ENCODE measurements at regions not wholly inside any gene's neighbourhood (a gene's known extent, or its start where the extent isn't known, plus 50 kb on each side); places are given as distances from the start of the nearest gene placed in this dataset.
"Not testable (repeated sequence)": the region's sequence is repeated elsewhere in the genome, so short reads cannot be mapped to it uniquely, and the experiment has no call there.

GRCh38 chr10:109106604-109107003, 816.7 kb downstream of the XPNPEP1 start:
- no peak for ATAC-seq (replicated peaks; ENCODE audit: extremely low read depth, poor library complexity, severe bottlenecking)
- Mint-ChIP-seq H3K27ac (ENCODE audit: low read depth) (no peak overlapping the region), H3K9me3 (peaks cover 12% of the 10 kb centered on the region), H3K36me3 (ENCODE audit: insufficient read depth) (no peaks in the 10 kb centered on the region), H3K4me3 (no peak overlapping the region), H3K4me1 (no peaks in the 10 kb centered on the region), H3K27me3 (no peaks in the 10 kb centered on the region)
- no peak for DNase-seq (ENCODE audit: low spot score in 2 of 2)

GRCh38 chr10:109105725-109106124, 817.6 kb downstream of the XPNPEP1 start:
- no peak overlapping the region for H3K4me3 Mint-ChIP-seq
- no peaks in the 10 kb centered on the region for H3K4me1 Mint-ChIP-seq
- no peaks in the 10 kb centered on the region for H3K36me3 Mint-ChIP-seq (ENCODE audit: insufficient read depth)
- H3K27me3 Mint-ChIP-seq, result no peaks in the 10 kb centered on the region
- ATAC-seq (replicated peaks; ENCODE audit: extremely low read depth, poor library complexity, severe bottlenecking) (no peak), DNase-seq (ENCODE audit: low spot score in 2 of 2) (no peak)
- no peak overlapping the region for H3K27ac Mint-ChIP-seq (ENCODE audit: low read depth)
- H3K9me3 Mint-ChIP-seq, result peaks cover 12% of the 10 kb centered on the region

DNA sequence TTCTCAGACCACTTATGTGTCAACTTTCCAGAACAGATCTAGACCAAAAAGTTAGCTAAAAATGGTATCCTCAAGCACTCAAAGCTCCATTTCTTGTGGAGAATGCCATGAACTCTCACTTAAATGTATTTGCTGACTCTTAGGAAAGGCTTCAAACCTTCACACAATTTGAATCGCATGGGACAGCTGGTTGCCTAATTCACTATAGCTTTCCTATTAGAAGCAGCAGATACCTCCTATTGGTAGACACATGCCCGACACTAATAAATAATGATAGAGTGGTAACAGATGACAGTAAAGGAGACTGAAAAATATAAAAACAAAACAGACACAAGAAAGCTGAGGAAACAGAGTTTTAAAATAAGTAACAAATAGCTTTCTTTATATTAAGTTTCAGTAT, 818.5 kb downstream of the XPNPEP1 start:
- H3K4me1 Mint-ChIP-seq, result no peaks in the 10 kb centered on the region
- peaks cover 8% of the 10 kb centered on the region for H3K9me3 Mint-ChIP-seq
- H3K36me3 Mint-ChIP-seq (ENCODE audit: insufficient read depth), result no peaks in the 10 kb centered on the region
- no peak overlapping the region for H3K27ac Mint-ChIP-seq (ENCODE audit: low read depth)
- no peak for DNase-seq (ENCODE audit: low spot score in 2 of 2)
- no peak overlapping the region for H3K4me3 Mint-ChIP-seq
- H3K27me3 Mint-ChIP-seq, result no peaks in the 10 kb centered on the region
- ATAC-seq (replicated peaks; ENCODE audit: extremely low read depth, poor library complexity, severe bottlenecking), result no peak

DNA sequence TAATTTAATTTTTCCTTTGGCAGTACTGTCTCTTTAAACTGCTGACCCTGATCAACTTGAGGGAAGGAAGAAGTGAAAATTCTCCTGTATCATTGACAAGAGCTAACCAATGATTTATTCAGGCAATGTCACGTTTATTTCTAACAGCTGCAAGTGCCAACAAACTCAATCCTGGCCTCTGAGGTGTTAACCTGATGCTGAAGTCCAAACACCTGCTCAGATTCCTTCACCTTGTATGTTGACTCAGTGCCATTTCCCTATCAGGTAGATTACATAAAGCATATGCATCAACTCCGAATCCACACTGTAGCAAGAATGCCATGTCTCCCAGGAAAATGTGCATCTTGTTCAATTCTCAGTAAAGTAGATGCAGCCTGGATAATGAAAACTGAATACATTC, 820.0 kb downstream of the XPNPEP1 start:
- Mint-ChIP-seq H3K36me3 (ENCODE audit: insufficient read depth) (no peaks in the 10 kb centered on the region), H3K4me1 (no peaks in the 10 kb centered on the region), H3K4me3 (no peak overlapping the region), H3K9me3 (peaks cover 6% of the 10 kb centered on the region), H3K27ac (ENCODE audit: low read depth) (no peak overlapping the region), H3K27me3 (no peaks in the 10 kb centered on the region)
- ATAC-seq (replicated peaks; ENCODE audit: extremely low read depth, poor library complexity, severe bottlenecking) (no peak), DNase-seq (ENCODE audit: low spot score in 2 of 2) (no peak)

- Mint-ChIP-seq H3K36me3 (ENCODE audit: insufficient read depth) (no peaks in the 10 kb centered on the region), H3K4me3 (no peak overlapping the region), H3K27ac (ENCODE audit: low read depth) (no peak overlapping the region), H3K9me3 (peaks cover 20% of the 10 kb centered on the region), H3K4me1 (no peaks in the 10 kb centered on the region), H3K27me3 (no peaks in the 10 kb centered on the region)
- ATAC-seq (replicated peaks; ENCODE audit: extremely low read depth, poor library complexity, severe bottlenecking), result no peak
- no peak for DNase-seq (ENCODE audit: low spot score in 2 of 2)
Measured at GRCh38 chr10:109089779-109090178, 833.5 kb downstream of the XPNPEP1 start.

DNA sequence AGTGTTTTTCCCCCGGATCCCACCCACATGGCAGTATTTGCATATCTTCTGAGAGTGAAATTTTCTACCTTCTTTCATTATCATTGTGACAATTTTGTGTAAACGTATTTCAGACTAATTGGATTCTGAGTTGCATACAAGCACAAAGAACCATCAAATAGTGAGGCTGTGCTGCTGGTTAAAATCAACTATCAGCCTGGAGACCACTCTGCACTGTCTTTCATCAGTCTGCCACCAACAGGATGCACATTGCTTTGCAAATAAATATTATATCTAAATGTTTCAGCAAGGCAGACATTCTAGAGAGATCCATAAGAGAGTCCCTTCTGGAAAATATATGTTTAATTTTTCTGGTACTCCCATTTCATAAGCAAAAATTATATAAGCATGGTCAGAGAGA, 851.8 kb downstream of the XPNPEP1 start:
- no peaks in the 10 kb centered on the region for H3K4me1 Mint-ChIP-seq
- H3K36me3 Mint-ChIP-seq (ENCODE audit: insufficient read depth), result no peaks in the 10 kb centered on the region
- H3K27me3 Mint-ChIP-seq, result no peaks in the 10 kb centered on the region
- no peak overlapping the region for H3K27ac Mint-ChIP-seq (ENCODE audit: low read depth)
- H3K4me3 Mint-ChIP-seq, result no peak overlapping the region
- H3K9me3 Mint-ChIP-seq, result peaks cover 34% of the 10 kb centered on the region
- DNase-seq (ENCODE audit: low spot score in 2 of 2) (no peak), ATAC-seq (replicated peaks; ENCODE audit: extremely low read depth, poor library complexity, severe bottlenecking) (no peak)

DNA sequence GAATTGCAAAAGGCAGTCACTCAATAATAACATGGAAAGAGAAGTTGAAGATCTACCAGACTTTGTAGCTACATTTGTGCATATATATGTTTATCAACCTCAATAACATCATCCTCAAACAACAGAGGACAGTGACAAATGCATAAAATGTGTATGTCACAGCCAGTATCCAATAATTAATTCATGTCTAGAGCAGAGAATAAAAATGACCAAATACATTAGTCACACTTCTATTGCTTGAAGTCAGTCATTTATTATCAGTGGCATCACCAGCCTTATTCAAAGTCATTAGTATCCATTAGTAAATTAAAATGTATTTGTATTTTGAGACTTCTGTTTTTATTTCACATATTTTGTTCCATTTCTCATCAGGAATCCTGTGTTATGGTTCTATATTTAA, 852.8 kb downstream of the XPNPEP1 start:
- Mint-ChIP-seq H3K36me3 (ENCODE audit: insufficient read depth) (no peaks in the 10 kb centered on the region), H3K27ac (ENCODE audit: low read depth) (no peak overlapping the region), H3K9me3 (peaks cover 39% of the 10 kb centered on the region), H3K27me3 (no peaks in the 10 kb centered on the region), H3K4me3 (no peak overlapping the region), H3K4me1 (no peaks in the 10 kb centered on the region)
- no peak for ATAC-seq (replicated peaks; ENCODE audit: extremely low read depth, poor library complexity, severe bottlenecking)
- no peak for DNase-seq (ENCODE audit: low spot score in 2 of 2)

- H3K27me3 Mint-ChIP-seq, result no peaks in the 10 kb centered on the region
- H3K4me3 Mint-ChIP-seq, result no peak overlapping the region
- DNase-seq (ENCODE audit: low spot score in 2 of 2), result no peak
- peaks cover 19% of the 10 kb centered on the region for H3K9me3 Mint-ChIP-seq
- H3K4me1 Mint-ChIP-seq, result no peaks in the 10 kb centered on the region
- no peak for ATAC-seq (replicated peaks; ENCODE audit: extremely low read depth, poor library complexity, severe bottlenecking)
- no peak overlapping the region for H3K27ac Mint-ChIP-seq (ENCODE audit: low read depth)
- H3K36me3 Mint-ChIP-seq (ENCODE audit: insufficient read depth), result no peaks in the 10 kb centered on the region
Measured at GRCh38 chr10:109067031-109067430, 856.3 kb downstream of the XPNPEP1 start.

DNA sequence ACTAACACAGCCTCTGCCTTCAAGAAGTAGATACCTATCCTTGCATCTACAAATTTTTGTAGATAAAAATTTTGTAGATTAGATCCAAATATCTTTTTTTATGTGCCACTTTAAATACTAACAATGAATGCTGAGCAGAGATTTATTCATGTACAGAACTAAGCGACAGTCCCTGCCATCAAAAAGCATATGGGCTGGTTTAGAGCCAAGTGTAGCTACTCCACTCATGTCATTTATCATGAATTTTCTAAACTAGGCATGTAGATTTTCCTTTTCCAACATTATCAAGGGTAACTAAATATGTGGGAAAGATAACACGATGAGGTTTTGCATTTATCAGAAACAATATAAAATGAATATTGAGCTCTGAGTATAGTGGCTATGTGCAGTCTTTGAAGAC, 857.5 kb downstream of the XPNPEP1 start:
- Mint-ChIP-seq H3K27me3 (no peaks in the 10 kb centered on the region), H3K4me3 (no peak overlapping the region), H3K27ac (ENCODE audit: low read depth) (no peak overlapping the region), H3K36me3 (ENCODE audit: insufficient read depth) (no peaks in the 10 kb centered on the region), H3K9me3 (peaks cover 17% of the 10 kb centered on the region), H3K4me1 (no peaks in the 10 kb centered on the region)
- no peak for DNase-seq (ENCODE audit: low spot score in 2 of 2)
- no peak for ATAC-seq (replicated peaks; ENCODE audit: extremely low read depth, poor library complexity, severe bottlenecking)

- Mint-ChIP-seq H3K4me3 (no peak overlapping the region), H3K27ac (ENCODE audit: low read depth) (no peak overlapping the region), H3K36me3 (ENCODE audit: insufficient read depth) (no peaks in the 10 kb centered on the region), H3K27me3 (no peaks in the 10 kb centered on the region), H3K4me1 (no peaks in the 10 kb centered on the region), H3K9me3 (peaks cover 5% of the 10 kb centered on the region)
- DNase-seq (ENCODE audit: low spot score in 2 of 2) (no peak), ATAC-seq (replicated peaks; ENCODE audit: extremely low read depth, poor library complexity, severe bottlenecking) (no peak)
Measured at GRCh38 chr10:109062371-109062770, 860.9 kb downstream of the XPNPEP1 start.

DNA sequence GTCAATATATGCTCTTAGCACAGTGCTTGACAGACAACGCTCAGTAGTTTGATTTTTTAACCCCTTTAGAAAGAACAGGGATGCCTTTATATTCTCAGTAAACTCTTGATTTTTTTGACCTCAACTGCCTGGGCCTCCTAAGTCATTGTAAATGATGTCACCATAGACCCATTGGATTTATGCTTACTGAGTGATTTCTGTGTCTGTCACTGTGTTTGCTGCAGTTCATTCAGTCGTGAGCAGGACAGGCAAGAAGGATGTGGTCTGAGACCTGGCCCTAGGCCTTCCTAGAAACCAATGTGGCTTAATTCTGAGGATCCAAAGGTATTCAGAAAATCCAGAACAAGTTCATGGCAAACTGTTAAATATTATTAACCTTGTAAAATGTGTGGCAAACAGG, 868.1 kb downstream of the XPNPEP1 start:
- Mint-ChIP-seq H3K27me3 (no peaks in the 10 kb centered on the region), H3K4me3 (no peak overlapping the region)

GRCh38 chr10:109047856-109048255, 875.5 kb downstream of the XPNPEP1 start:
- H3K27ac Mint-ChIP-seq (ENCODE audit: low read depth), result no peak overlapping the region
- H3K36me3 Mint-ChIP-seq (ENCODE audit: insufficient read depth), result no peaks in the 10 kb centered on the region
- H3K9me3 Mint-ChIP-seq, result peaks cover 12% of the 10 kb centered on the region
- no peaks in the 10 kb centered on the region for H3K27me3 Mint-ChIP-seq
- no peak for DNase-seq (ENCODE audit: low spot score in 2 of 2)
- no peak for ATAC-seq (replicated peaks; ENCODE audit: extremely low read depth, poor library complexity, severe bottlenecking)
- H3K4me3 Mint-ChIP-seq, result no peak overlapping the region
- H3K4me1 Mint-ChIP-seq, result no peaks in the 10 kb centered on the region

More for the DNA sequence above, 868.1 kb downstream of the XPNPEP1 start:
- ATAC-seq (replicated peaks; ENCODE audit: extremely low read depth, poor library complexity, severe bottlenecking) (no peak), DNase-seq (ENCODE audit: low spot score in 2 of 2) (no peak)
- no peaks in the 10 kb centered on the region for H3K4me1 Mint-ChIP-seq
- H3K36me3 Mint-ChIP-seq (ENCODE audit: insufficient read depth), result no peaks in the 10 kb centered on the region
- H3K9me3 Mint-ChIP-seq, result peaks cover 15% of the 10 kb centered on the region
- no peak overlapping the region for H3K27ac Mint-ChIP-seq (ENCODE audit: low read depth)

- H3K27ac Mint-ChIP-seq (ENCODE audit: low read depth); ATAC-seq (replicated peaks; ENCODE audit: extremely low read depth, poor library complexity, severe bottlenecking): not testable (repeated sequence)
- peaks cover 14% of the 10 kb centered on the region for H3K9me3 Mint-ChIP-seq
Measured at GRCh38 chr10:109046427-109046826, 876.9 kb downstream of the XPNPEP1 start.

DNA sequence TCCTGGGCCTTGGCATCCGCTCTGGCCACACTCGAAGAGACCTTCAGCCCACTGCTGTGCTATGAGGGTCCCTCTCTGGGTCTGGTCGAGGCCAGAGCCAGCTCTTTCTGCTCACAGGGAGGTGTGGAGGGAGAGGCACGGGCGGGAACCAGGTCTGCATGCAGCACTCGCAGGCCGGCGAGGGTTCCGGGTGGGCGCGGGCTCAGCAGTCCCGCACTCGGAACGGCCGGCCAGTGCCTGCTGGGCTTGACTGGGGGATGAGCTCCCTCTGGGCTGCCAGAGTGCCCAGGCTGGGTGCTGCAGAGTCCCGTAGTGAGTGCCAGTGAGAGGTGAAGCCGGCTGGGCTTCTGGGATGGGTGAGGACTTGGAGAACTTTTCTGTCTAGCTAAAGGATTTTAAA, 882.7 kb downstream of the XPNPEP1 start:
- DNase-seq (ENCODE audit: low spot score in 2 of 2), result no peak
- Mint-ChIP-seq H3K27ac (ENCODE audit: low read depth) (no peak overlapping the region), H3K36me3 (ENCODE audit: insufficient read depth) (peaks cover 2% of the 10 kb centered on the region), H3K27me3 (no peaks in the 10 kb centered on the region), H3K9me3 (peaks cover 17% of the 10 kb centered on the region), H3K4me1 (no peaks in the 10 kb centered on the region), H3K4me3 (no peak overlapping the region)
- ATAC-seq (replicated peaks; ENCODE audit: extremely low read depth, poor library complexity, severe bottlenecking), result no peak

More at GRCh38 chr10:109046427-109046826, 876.9 kb downstream of the XPNPEP1 start:
- not testable (repeated sequence) for H3K36me3 Mint-ChIP-seq (ENCODE audit: insufficient read depth); H3K27me3 Mint-ChIP-seq; H3K4me3 Mint-ChIP-seq; DNase-seq (ENCODE audit: low spot score in 2 of 2); H3K4me1 Mint-ChIP-seq

All from central memory CD8-positive, alpha-beta T cell (primary cell).